ENCODE measurements at regions not wholly inside any gene's neighbourhood (a gene's known extent, or its start where the extent isn't known, plus 50 kb on each side); places are given as distances from the start of the nearest gene placed in this dataset.

DNA sequence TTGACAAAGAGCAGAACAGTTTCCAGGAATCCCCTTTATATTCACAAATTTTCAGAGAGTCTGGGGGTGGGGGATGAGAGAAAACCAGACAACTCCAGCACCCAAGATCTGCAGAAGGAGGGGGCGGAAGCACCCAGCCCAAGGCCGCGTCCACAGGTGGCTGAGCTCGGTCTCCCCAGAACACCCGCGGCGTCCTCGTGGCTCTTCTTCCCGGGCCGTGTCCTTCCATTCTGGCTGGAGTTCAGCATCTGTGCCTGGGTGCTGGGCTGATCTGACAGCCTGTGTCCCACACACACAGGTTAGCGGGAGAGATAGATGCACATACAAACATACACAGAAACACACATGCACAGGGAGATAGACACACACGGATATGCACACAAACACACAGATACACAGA is 455.8 kb upstream of the SALL3 start:
- no peak for DNase-seq

DNA sequence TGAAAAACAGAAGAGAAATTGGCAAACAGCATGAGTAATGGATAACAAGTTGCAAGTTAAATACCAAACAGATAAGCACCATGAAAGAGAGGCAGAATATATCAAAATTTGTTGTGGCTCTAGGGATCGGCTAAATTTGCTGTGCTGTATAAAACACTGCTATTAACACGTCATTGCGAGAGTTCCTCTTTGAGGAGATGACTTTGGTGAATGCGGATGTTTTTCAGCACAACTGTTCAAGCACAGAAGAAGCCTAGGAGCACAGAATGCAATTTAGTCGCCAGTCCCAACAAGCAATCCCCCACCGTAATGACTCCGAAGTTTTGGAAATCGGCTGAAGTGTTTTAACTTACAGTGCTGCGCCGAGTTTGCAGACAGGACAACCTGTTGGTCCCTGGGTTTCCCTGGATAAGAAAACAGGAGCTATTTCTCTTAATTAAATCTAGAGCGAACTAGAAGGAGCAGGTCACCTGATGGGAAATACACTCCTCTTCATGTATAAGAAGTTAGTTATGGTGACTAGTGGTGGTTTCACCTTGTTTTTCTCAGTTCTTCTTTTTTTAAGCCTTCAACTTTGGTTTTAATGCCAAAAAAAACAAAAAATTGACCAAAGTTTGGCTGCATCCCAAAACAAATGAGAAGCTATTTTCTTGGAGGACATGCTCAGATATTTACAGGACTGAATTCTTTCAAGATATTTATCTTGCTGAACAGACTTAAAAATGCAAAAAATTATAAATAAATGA is 454.1 kb upstream of the SALL3 start:
- no peak for DNase-seq

DNA sequence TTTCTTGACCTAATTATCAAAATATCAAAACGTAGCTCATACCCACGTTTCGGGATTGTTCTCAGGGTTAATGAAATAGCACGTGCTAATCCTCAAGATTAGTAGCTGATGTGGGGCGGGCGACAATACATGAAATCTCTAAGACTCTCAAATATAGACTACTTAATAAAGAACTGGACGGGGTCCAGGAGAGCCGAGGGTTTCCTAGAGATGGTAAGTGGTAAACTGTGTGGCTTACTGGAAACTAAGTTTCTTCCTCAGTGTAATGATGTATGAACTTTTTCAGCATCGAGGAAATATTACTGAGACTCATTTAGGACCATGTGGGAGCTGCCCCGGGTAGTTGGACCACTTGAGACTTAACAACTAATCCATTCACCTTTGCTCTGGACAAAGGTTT is 453.3 kb upstream of the SALL3 start:
- no peak for DNase-seq

DNA sequence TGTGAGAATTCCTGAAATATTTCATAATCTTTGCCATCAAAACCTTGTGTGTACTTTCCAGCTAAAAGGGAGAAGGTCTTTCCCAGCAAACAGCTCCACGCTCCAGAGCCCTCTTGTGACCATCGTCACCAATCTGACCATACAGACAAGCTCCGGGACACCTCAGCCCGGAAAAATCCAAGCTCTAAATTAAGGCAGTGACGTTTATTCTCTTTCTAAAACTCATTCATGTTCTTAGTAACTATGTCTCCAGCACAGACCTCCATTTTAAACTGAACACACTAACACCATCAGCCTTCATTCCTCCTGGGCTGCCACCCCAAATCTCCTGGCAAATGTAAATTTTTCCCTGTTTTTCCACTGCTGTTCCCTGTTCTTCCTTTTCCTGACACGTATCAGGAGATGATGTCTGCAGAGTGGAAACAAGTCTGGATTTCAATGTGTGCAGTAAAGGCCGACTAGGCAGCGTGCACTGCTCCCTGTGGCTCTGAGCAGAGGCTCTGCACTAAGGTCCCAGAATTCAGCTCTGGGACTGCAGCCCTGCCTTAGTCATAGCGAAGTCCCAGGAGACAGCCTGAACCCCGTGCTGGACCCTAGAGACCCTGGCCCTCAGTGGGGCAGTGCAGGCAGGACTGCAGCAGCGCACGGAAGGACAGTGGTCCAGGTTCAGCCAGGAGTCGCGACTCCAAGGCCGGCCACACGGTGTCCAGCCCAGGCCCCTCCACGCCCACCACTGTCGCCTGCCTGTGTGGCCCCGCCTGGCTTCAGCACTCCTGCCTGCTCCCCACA is 452.5 kb upstream of the SALL3 start:
- no peak for DNase-seq

DNA sequence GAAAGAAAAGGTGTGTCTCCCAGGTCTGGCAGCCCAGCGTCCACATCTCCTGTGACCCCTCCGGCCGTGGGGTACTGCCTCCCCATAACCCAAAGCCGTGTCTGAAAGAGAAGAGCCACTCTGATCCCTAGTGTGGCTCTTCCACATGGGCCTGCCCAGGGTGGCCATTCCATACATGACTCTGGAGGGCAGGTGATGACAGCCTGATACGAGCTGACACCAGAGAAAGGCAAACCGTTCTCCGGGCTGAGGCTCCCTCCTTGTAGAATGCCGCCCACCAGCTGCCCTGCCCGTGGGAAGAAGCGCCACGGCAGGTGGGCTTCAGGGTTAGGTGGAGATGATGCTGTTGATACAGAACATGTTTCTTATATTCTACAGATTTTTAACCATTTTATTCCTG is 451.6 kb upstream of the SALL3 start:
- no peak for DNase-seq

DNA sequence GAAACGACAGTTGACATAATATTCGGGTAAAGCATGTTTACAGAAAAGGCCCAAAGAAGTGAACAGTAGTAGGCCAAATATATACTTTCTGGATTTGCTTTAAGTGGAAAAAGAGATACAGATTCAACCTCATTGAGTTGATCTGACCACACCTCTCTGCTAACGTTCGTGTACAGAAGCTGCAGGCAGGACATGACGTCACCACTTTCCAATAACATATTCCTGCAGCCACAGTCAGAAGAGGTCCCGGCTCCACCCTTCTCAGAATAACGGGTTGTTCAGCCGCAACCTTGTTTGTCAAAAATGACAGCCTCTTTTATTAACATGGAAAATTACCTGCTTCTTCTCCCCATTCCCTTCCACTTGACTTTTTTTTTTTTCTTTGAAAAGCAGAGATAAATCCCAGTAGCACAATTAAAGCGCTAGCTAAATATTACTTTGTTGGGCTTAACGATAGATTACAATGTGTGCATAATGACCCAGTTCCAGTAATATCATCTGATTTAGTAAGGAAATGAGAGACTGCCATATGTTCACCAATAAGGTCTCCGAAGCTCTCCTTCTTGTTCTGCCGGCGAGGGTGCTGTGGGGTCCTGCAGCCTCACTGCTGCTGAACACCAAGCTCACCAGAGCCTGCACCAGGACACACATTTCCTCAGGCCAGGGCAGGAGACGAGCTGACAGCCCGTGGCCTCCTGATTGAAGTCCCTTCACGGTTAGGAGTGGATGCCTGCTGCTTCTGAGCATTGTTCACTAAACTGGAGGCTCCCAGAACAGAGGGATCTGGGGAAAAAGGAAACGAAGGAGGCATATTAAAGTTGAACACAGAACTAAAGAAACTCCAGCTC is 451.0 kb upstream of the SALL3 start:
- DNase-seq: no peak

DNA sequence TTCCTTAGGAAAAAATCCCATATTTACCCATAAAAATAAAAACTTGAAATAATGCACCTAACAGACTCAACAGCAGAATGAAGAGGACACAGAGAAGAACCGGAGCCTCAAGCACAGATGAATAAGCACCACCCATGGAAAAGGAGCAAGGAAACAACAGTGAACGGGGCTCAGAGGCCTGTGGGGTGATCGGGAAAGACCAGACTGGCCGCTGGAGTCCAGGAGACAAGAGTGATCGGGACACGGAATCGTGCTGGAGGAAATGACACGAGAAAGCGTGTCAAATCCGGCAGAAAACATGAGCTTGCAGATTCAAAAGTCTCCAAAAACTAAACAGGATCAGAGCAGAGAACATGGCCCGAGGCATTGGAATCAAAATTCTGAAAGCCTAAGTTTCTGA is 448.0 kb upstream of the SALL3 start:
- DNase-seq: no peak

DNA sequence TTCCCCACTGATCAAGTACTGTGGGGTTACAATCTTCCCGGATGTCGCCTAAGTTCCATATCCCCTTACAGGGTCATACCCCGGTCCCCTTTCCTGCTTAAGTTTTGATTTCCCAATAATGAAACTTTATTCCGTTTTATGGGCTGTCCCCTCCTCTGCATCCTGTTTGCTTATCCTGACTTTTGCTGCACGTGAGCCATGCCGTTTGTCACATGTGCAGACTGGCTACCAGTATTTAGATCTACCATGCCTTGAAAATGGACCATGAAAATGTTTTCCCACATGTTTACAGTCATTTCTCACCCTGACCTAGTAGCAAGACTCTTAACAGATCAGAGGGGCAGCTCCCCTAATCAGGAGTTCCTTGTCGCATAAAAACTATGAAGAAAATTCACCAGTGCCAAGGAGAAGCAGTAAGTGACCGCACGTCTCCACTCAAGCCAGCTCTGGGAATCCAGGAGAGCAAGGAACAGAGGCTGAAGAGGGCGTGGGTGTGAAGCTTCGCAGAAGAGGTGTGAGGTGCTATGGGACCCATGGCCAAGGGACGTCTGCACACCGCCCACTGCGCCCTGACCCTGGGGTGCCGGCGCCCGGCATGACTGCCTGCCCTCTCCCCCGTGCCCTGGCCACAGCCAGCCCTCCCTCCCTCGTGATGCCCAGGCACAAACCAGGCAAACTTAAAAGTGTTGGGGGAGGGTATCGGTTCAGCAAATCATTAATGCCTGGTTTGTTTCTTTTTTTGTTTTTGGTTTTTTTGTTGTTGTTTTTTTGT is 440.8 kb upstream of the SALL3 start:
- DNase-seq: no peak

DNA sequence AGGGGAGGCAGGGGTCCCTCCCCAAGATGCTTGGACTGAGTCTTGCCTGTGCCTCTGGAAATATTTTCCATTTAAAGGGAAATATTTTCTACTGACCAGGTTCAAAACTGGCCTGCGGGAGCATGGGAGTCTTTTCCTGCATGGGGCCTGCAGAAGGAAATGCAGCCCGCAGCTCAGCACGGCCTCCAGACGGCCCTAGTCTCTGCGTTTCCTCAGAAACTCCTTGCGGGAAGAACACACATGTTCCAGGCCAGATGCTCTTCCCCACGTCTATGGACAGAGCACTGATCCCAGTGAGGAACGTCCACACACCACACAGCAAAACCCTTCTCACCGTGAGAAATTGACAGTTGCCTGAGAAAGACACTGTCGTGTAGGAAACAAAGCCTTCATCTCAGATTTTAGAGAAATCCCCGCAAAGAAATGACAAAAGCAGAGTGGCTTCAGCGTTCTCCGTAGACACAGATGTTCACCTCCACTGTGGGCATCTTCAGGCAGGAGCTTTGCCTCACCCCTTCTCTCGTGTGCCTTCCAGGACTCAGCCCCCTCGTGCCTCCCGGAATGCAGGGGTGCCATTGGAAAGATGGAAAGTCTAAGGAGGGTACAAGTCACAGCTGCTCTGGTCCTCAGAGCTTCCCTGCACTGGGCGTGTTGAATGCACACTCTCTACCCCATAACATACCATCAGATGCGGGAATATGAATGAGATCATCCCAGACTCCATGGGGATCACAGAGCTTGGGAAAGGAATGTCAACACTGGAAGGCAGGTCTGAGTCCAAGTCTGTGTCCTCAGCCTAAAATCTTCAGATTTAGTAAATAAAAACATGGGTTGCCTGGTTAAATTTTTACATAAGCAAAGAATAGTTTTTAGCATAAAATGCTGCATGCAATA is 438.7 kb upstream of the SALL3 start:
- DNase-seq: no peak

DNA sequence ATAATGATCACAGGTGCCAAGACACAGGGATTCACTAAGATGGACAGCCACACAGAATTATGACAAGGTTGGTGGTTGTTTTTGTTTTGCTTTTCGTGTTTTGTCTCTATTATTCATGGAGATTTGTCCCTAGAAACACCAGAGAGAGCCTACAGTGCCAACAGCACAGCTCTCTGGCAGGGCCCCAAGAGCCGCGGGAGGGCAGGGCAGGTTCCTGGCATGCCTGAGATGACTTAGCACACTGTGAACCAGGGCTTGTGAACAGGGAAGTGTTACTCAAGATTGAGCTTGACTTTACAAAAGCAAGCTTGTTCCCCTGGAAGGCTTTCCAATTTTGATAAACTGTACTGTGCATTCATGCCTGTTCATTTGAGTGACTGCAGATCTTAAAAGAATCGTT is 437.4 kb upstream of the SALL3 start:
- DNase-seq: no peak

DNA sequence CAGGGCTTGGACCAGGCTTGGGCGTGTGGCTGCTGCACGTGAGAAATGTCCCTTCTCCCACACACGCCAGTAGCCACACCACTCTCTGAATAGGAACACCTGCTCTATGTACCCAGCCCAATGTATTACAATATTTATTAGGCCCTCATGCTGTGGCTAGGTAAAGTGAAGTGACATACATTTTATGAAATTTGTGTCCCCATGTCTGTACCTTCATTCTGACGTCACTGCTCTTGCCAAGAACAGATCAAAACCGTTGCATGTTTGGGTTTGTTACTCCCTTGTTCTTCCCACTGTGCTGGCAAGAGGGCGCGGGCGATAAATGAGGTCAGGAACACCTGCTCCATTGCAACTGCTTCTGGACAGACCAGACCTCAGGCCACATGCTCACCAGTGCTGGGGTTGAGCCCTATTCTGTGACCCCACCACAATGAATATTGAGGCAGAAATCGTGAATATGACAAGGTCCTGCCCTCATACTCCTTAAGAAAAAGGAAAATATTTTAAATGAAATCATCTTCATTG is 436.4 kb upstream of the SALL3 start:
- DNase-seq: no peak

DNA sequence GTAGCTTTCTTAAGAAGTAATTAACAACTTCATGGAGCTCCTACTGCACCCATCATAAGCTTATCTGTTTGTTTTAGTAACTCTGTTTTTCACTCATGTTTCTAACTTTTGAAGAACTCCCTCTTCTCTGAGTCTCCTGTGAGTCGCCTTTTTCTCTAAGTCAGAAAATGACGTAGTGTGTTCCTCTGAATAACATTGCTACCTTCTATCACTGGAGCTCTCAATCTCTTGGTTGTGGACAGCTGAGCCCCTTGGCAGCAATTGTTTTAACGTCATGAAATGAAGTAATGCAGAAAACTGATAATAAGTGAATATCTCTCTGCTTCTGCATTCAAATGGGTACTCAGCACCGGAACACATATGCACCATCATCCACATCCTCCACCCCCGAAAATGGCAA is 433.3 kb upstream of the SALL3 start:
- DNase-seq: no peak

DNA sequence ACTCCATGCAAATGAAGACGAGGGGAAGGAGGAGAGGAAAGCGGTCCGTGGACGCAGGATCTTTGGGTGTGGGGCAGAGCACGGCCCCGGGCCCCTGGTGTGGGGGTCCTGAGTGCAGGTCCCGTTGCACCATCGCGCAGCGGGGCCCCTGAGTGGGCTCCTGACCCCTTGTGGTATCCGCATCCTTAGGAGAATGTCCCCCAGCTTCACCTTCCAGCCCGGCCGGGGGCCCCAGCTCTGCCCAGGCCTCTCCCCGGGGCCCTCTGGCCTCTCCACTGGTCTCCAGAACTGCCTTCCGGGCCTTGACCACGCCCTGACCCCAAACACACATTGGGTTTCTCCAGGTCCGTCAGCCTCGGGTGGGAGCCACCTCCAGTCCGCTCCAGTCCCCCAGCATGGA is 431.8 kb upstream of the SALL3 start:
- DNase-seq: no peak

DNA sequence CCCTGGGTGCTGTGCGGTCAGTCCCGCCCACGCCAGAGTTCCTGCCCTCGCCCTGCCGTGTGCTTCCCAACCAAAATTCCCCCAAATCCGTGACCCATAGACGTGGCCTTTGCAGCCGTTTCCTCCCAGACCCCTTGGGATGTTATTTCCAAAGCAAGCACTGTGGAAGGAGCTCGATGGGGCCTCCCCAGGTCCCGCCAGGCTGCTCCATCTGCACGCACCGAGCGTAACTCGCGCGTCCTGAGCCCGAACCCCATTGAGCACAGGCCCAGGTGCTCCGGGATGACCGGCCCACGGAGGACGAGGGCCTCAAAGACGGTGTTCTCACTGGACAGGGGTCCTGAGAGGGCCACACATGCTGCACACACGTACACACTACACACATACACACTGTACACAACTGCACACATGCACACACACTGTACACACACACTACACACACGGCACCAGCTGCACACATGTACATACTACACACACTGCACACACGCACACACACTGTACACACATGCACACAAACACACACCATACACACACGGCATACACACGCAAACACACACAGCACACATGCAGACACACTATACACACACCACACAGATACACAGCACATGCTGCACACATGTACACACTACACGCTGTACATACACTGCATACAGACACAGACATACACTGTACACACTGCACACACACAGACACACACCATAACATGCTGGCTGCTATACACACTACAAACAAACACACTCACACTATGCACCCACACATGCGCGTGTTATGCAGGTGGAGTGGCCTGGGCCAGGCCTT is 431.2 kb upstream of the SALL3 start:
- DNase-seq: no peak

DNA sequence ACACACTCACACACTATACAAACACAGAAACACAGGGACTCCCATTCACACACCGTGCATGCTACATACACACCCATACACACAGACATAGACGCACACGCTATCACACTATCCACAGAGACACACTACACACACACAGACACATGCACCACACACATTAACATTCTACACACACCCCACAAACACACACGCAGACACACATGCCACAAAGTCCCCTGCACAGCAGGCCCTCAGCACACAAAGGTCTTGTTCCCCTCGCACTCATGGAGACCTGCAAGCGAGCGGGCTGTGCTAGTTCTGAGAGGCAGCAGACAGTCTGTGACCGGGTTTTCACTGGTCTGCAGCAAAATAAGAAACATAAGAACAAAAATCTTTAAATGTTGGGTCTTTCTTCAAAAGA is 429.6 kb upstream of the SALL3 start:
- no peak for DNase-seq

DNA sequence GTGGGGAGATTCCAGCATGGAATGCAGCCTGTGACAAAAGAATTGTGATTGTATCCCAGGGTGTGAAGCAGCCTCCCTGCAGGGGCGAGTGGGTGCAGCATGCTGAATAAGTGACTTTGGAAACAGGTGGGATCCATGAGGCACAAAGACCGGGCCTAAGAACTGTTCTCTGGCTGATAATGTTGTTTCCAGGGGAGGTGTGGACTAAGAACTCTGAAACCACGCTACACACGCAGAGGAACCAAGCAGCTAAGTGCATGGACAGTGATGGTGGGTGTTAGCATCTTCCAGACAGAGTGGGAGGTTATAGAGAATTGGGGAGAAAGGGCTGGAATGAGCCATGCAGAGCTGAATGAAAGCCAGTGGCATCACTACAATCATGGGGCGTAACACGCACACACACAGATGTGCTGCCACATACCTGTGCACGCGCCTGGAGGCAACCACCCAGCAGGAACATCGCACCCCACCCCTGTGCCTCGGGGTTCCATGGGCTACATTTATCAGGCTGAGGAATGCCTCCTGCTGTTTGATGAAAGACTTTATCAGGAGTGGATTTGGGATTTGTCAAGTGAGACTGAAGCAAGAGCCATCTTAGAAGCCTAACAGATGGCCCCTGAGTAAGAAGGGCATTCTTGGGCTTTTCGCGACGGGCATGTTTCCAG is 424.5 kb upstream of the SALL3 start:
- DNase-seq: no peak

DNA sequence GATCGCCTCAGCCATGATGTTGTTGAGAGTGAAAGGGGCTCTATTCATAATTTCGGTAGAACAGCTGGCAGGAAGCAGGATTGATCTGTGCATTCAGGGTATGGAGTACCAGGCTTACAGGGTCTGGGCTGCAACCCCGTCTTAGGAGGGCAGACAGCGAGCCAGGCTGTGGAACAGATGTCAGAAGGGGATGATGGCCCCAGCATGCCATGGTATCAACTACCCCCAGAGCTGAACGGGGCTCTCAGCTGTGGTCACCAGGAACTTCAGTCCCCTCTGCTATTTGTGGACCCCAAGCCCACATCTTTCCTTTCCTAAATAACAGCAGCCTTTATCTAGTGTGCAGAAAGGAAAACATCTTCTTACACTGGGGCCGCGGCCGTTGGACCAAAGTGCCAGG is 422.2 kb upstream of the SALL3 start:
- DNase-seq: no peak

DNA sequence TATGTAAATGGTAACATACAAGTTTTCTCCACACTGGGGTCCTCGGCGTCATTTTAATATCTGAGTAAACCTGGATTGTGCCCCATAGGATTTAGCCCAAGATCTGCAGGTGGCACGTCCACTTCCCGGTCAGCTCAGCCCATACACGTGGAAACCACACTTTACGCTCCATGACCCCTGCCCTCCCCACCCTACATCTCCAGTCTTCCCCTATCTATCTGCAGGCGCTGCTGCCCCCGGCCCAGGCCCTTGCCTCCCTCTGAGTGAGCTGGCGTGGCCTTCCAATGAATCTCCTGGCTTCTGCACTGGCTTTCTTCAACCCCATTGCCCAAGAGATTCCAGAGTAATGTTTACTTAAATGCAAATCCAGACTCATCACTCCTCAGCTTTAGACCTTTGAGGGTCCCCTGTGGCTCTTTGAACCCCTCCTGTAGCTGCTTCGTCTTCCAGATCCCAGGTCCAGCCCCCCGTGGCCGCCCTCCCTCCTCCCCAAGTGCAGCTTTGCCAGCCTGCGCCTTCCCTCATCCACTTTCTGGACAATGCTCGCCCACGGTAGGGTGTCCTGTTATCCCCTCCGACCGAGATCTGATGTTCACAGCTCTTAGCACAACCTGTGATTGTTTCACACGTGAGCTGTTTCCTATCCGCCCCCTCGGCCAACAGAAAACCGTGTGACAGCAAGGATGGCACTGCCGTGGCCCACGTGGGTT is 421.4 kb upstream of the SALL3 start:
- no peak for DNase-seq

DNA sequence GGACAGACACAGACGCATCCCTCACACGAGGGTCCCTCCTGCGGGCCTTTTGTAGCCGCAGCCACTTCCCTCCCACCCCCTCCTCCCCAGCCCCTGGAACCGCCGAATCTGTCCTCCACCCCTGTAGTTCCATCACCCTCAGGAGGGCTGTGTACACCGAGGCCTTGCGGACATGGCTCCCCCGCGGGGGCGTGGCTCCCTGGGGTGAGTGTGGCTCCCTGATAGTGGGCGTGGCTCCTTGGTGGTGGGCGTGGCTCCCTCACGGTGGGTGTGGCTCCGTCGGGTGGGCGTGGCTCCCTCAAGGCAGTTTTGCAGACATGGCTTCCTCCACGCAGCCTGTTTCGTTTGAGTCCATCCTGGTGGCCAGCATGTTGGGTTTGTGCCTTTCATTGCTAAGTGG is 420.7 kb upstream of the SALL3 start:
- no peak for DNase-seq

DNA sequence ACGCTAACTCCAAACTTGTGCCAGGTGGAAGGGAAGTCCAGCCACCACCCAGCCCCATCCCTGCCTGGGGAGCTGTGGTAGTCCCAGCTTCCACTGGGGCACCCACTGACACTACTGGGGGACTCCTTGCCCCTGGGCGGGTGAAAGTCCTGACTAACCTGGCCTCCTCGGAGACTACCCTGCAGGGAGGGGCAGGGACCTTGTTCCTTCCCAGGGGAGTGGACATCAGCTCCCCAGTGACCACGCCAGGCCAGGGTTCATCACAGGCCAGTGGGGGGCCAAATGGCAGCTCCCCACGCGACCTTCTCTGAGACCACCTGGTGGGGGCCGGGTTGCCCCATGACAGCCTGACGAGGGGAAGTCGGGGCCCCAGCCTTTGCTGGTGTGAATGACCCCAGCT is 420.0 kb upstream of the SALL3 start:
- DNase-seq: no peak

Data from CD4-positive, alpha-beta T cell treated with Interleukin-15 for 1 hour (primary cell).